B cell (primary cell): ENCODE measurements at regions not wholly inside any gene's neighbourhood (a gene's known extent, or its start where the extent isn't known, plus 50 kb on each side); places are given as distances from the start of the nearest gene placed in this dataset.

ENCODE experiments used
- ATAC-seq: fragments of 200-7000 bp; cut with Tn5 transposase; one replicate; pipeline ENCODE4 v1.10.0; 2021; ENCODE audit warnings: low read depth, mild to moderate bottlenecking, moderate number of reproducible peaks, moderate library complexity
- CTCF ChIA-PET: fragments of 350-600 bp; sonication (Branson Sonifier 250); formaldehyde crosslinking; loops from one replicate; lab custom pipeline; 2021; ENCODE audit warnings: antibody characterized with exemption, inconsistent platforms; lab: Charles Lee
- POLR2A ChIA-PET: fragments of 350-600 bp; sonication (Branson Sonifier 250); formaldehyde crosslinking; loops from one replicate; lab custom pipeline; 2021; ENCODE audit warnings: antibody characterized with exemption; lab: Charles Lee
- DNase-seq: peaks from one replicate; pipeline ENCODE4 v3.0.0; 2013
- H2AFZ ChIP-seq: 2 replicates; pipeline ENCODE4 v1.6.1; 2012; ENCODE audit warnings: mild to moderate bottlenecking, low read depth, low read length; ENCODE audit not compliant: insufficient read depth, poor library complexity, severe bottlenecking
- H3K27ac ChIP-seq, 2 donors: 1 replicate in 1 of 2; 2 replicates in 1 of 2; pipeline ENCODE4 v1.5.1; 2012 to 2013; ENCODE audit warnings: low read length in 2 of 2, mild to moderate bottlenecking in 2 of 2, moderate library complexity in 1 of 2
- H3K27me3 ChIP-seq, 4 experiments: fragments of 200-600 bp in 1 of 4; sonication (generic) in 1 of 4; replicated peaks in 1 of 4; 1 replicate in 2 of 4; 2 replicates in 2 of 4; pipeline versions ENCODE4 v1.6.1 to v1.7.0; 2013 to 2016; ENCODE audit warnings: low read length in 3 of 4, mild to moderate bottlenecking in 2 of 4, mixed read lengths in 1 of 4, moderate library complexity in 1 of 4; ENCODE audit not compliant: insufficient read depth in 4 of 4, control insufficient read depth in 3 of 4; ENCODE audit errors: control extremely low read depth in 1 of 4
- H3K36me3 ChIP-seq, 2 experiments: replicated peaks in 1 of 2; 1 replicate in 1 of 2; 2 replicates in 1 of 2; pipeline versions ENCODE4 v1.6.1 to v1.7.1; 2013; ENCODE audit warnings: low read length in 1 of 2; ENCODE audit not compliant: insufficient read depth in 2 of 2, control insufficient read depth in 1 of 2; ENCODE audit errors: control extremely low read depth in 1 of 2, extremely low read depth in 1 of 2
- H3K4me1 ChIP-seq, 2 donors: fragments of 200-600 bp in 1 of 2; sonication (generic) in 1 of 2; 1 replicate in 1 of 2; 2 replicates in 1 of 2; pipeline versions ENCODE4 v1.5.1 to v1.6.1; 2013 to 2017; ENCODE audit warnings: low read length in 2 of 2; ENCODE audit not compliant: control insufficient read depth in 2 of 2, insufficient read depth in 2 of 2
- H3K4me2 ChIP-seq: replicated peaks from 2 replicates; pipeline ENCODE3; 2012; ENCODE audit warnings: mild to moderate bottlenecking, low read depth, low read length; ENCODE audit not compliant: poor library complexity, severe bottlenecking
- H3K4me3 ChIP-seq, 5 experiments: fragments of 200-600 bp in 1 of 5; sonication (generic) in 1 of 5; 1 replicate in 3 of 5; 2 replicates in 2 of 5; pipeline versions ENCODE4 v1.5.1 to v1.7.0; 2011 to 2016; ENCODE audit warnings: low read length in 4 of 5, mild to moderate bottlenecking in 4 of 5, low read depth in 2 of 5, control low read depth in 1 of 5, moderate library complexity in 1 of 5; ENCODE audit not compliant: insufficient read depth in 1 of 5; ENCODE audit errors: control extremely low read depth in 1 of 5, extremely low read depth in 1 of 5
- H3K79me2 ChIP-seq: fragments of 200-600 bp; sonication (generic); one replicate; pipeline ENCODE4 v1.6.0; 2016; ENCODE audit warnings: low read length; ENCODE audit not compliant: control insufficient read depth, insufficient read depth
- H3K9ac ChIP-seq: fragments of 200-600 bp; sonication (generic); 2 replicates; pipeline ENCODE4 v1.6.1; 2017; ENCODE audit warnings: mild to moderate bottlenecking, low read length, moderate library complexity
- H3K9me3 ChIP-seq, 3 donors: one replicate each; pipeline versions ENCODE4 v1.6.1 to v1.7.1; 2013; ENCODE audit warnings: low read length in 2 of 3; ENCODE audit not compliant: control insufficient read depth in 2 of 3, insufficient read depth in 1 of 3; ENCODE audit errors: control extremely low read depth in 1 of 3
- H4K20me1 ChIP-seq: 2 replicates; pipeline ENCODE4 v1.6.0; 2012; ENCODE audit warnings: mild to moderate bottlenecking, low read length; ENCODE audit not compliant: insufficient read depth, control insufficient read depth, poor library complexity, severe bottlenecking
- H3K27ac Mint-ChIP-seq: one replicate; pipeline ENCODE4 v1.8.0; 2021; ENCODE audit warnings: mixed read lengths
- H3K27me3 Mint-ChIP-seq: one replicate; pipeline ENCODE4 v1.8.0; 2021; ENCODE audit warnings: mixed read lengths
- H3K4me1 Mint-ChIP-seq: one replicate; pipeline ENCODE4 v1.8.0; 2021; ENCODE audit warnings: mixed read lengths
- H3K4me3 Mint-ChIP-seq: one replicate; pipeline ENCODE4 v1.8.0; 2021; ENCODE audit warnings: mixed read lengths
- H3K9me3 Mint-ChIP-seq: one replicate; pipeline ENCODE4 v1.8.0; 2022; ENCODE audit warnings: mixed read lengths; ENCODE audit not compliant: insufficient read depth
- EZH2 ChIP-seq: IDR thresholded peaks from 2 replicates; pipeline ENCODE4 v1.6.1; 2012; ENCODE audit warnings: borderline replicate concordance, low read depth, mild to moderate bottlenecking, moderate library complexity, low read length; ENCODE audit not compliant: insufficient read depth, poor library complexity, severe bottlenecking
- WGBS: methylation state at CpG from one replicate; pipeline ENCODE4 v1.1.5; 2013; ENCODE audit warnings: missing lambda C conversion rate; ENCODE audit not compliant: insufficient coverage; 5-methylcytosine and 5-hydroxymethylcytosine counted together
- intact Hi-C: fragments of 100-400 bp; cut with micrococcal nuclease; formaldehyde crosslinking; loops from one replicate; pipeline ENCODE4 v1.10.0; 2022
- TF ChIP-seq, protein P1 (sequence below): fragments of 200-600 bp; IDR thresholded peaks from one replicate; pipeline ENCODE4 v1.8.0; 2022; ENCODE audit warnings: antibody characterized with exemption, mild to moderate bottlenecking

DNA sequence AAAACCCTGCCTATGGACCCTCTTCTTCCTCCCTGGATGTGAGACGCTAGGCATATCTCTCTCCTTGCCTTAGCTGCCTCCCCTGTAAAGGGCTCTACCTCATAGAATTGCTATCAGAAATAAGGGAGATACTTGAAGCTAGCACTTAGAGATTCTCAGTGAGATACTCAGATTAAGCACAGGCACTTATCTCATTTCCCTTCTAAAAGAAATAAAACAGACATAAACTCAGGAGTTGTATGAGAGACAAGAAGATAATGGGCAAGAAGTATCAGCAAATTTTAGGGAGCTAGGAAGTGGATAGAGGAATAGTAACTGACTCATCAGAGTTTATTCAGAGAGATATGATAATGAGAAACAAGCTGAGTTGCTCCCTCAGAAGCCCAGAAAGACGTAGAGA is 131.0 kb downstream of the SP3 start:
- H3K79me2 ChIP-seq: no peaks in the 10 kb centered on the region
- no peaks in the 10 kb centered on the region for H3K4me1 ChIP-seq
- intact Hi-C loops: no loop called here
- no peak overlapping the region for H3K9ac ChIP-seq
- no peak for ATAC-seq
- peaks cover 2% of the 10 kb centered on the region for H3K9me3 Mint-ChIP-seq
- H3K27ac ChIP-seq: no peak overlapping the region
- peaks cover 0 to under 1% (median 0%) of the 10 kb centered on the region in 4 experiments for H3K27me3 ChIP-seq
- 67% methylated on average over 1 of the region's 2 CpGs for WGBS
- no peak overlapping the region for H2AFZ ChIP-seq
- H3K4me2 ChIP-seq: no peak overlapping the region
- H4K20me1 ChIP-seq: no peaks in the 10 kb centered on the region
- H3K27ac Mint-ChIP-seq: no peak overlapping the region
- H3K9me3 ChIP-seq: no peaks in the 10 kb centered on the region
- CTCF ChIA-PET: no interaction called here
- no peak for DNase-seq
- no peaks in the 10 kb centered on the region for H3K27me3 Mint-ChIP-seq
- POLR2A ChIA-PET: no interaction called here
- H3K4me1 Mint-ChIP-seq: no peaks in the 10 kb centered on the region
- no peak overlapping the region for H3K4me3 ChIP-seq
- no peaks in the 10 kb centered on the region for H3K36me3 ChIP-seq
- H3K4me3 Mint-ChIP-seq: no peak overlapping the region
- TF ChIP-seq, protein P1, sequence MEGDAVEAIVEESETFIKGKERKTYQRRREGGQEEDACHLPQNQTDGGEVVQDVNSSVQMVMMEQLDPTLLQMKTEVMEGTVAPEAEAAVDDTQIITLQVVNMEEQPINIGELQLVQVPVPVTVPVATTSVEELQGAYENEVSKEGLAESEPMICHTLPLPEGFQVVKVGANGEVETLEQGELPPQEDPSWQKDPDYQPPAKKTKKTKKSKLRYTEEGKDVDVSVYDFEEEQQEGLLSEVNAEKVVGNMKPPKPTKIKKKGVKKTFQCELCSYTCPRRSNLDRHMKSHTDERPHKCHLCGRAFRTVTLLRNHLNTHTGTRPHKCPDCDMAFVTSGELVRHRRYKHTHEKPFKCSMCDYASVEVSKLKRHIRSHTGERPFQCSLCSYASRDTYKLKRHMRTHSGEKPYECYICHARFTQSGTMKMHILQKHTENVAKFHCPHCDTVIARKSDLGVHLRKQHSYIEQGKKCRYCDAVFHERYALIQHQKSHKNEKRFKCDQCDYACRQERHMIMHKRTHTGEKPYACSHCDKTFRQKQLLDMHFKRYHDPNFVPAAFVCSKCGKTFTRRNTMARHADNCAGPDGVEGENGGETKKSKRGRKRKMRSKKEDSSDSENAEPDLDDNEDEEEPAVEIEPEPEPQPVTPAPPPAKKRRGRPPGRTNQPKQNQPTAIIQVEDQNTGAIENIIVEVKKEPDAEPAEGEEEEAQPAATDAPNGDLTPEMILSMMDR: no peak
- TF ChIP-seq EZH2: no peak

DNA sequence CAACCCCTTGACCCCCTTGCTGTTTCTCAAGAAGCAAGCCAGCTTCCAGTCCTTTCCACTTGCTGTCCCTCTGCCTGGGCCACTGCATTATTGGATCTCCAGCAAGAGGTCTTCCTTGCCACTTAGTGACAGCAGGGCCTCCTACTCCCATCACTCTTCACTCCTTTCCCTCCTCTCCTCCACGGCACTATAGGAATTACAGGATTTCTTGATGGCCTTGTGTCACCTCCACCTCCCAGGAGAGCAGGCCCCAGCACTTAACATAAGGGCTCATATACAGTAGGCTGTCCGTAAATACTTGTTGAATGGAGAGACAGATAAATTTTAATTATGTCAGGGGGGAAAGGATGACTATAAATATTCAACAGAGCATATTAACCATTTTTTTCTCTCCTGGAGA is 129.4 kb downstream of the SP3 start:
- no peak overlapping the region for H3K4me3 Mint-ChIP-seq
- no peak overlapping the region for H3K27ac Mint-ChIP-seq
- H3K4me1 Mint-ChIP-seq: no peaks in the 10 kb centered on the region
- H3K9me3 Mint-ChIP-seq: peaks cover 2% of the 10 kb centered on the region
- no peak for DNase-seq
- no peak for ATAC-seq
- Histone ChIP-seq H3K4me3 (no peak overlapping the region), H3K79me2 (no peaks in the 10 kb centered on the region), H3K4me2 (no peak overlapping the region), H3K27me3 (no peaks in the 10 kb centered on the region), H3K36me3 (no peaks in the 10 kb centered on the region), H3K4me1 (no peaks in the 10 kb centered on the region), H3K27ac (no peak overlapping the region), H2AFZ (no peak overlapping the region), H3K9me3 (no peaks in the 10 kb centered on the region), H3K9ac (no peak overlapping the region), H4K20me1 (no peaks in the 10 kb centered on the region)
- H3K27me3 Mint-ChIP-seq: no peaks in the 10 kb centered on the region
- POLR2A ChIA-PET: no interaction called here
- CTCF ChIA-PET: no interaction called here
- no CpG with 5 or more reads among the region's 2 CpGs for WGBS
- TF ChIP-seq, protein P1: no peak
- TF ChIP-seq EZH2: no peak
- intact Hi-C loops: no loop called here
